B cell (primary cell): ENCODE measurements at regions not wholly inside any gene's neighbourhood (a gene's known extent, or its start where the extent isn't known, plus 50 kb on each side); places are given as distances from the start of the nearest gene placed in this dataset.

Experiments
- ATAC-seq: fragments of 200-7000 bp; cut with Tn5 transposase; one replicate; pipeline ENCODE4 v1.10.0; 2021; ENCODE audit warnings: low read depth, mild to moderate bottlenecking, moderate number of reproducible peaks, moderate library complexity
- CTCF ChIA-PET: fragments of 350-600 bp; sonication (Branson Sonifier 250); formaldehyde crosslinking; loops from one replicate; lab custom pipeline; 2021; ENCODE audit warnings: antibody characterized with exemption, inconsistent platforms; lab: Charles Lee
- POLR2A ChIA-PET: fragments of 350-600 bp; sonication (Branson Sonifier 250); formaldehyde crosslinking; loops from one replicate; lab custom pipeline; 2021; ENCODE audit warnings: antibody characterized with exemption; lab: Charles Lee
- DNase-seq: peaks from one replicate; pipeline ENCODE4 v3.0.0; 2013
- H2AFZ ChIP-seq: 2 replicates; pipeline ENCODE4 v1.6.1; 2012; ENCODE audit warnings: mild to moderate bottlenecking, low read depth, low read length; ENCODE audit not compliant: insufficient read depth, poor library complexity, severe bottlenecking
- H3K27ac ChIP-seq, 2 donors: 1 replicate in 1 of 2; 2 replicates in 1 of 2; pipeline ENCODE4 v1.5.1; 2012 to 2013; ENCODE audit warnings: low read length in 2 of 2, mild to moderate bottlenecking in 2 of 2, moderate library complexity in 1 of 2
- H3K27me3 ChIP-seq, 4 experiments: fragments of 200-600 bp in 1 of 4; sonication (generic) in 1 of 4; replicated peaks in 1 of 4; 1 replicate in 2 of 4; 2 replicates in 2 of 4; pipeline versions ENCODE4 v1.6.1 to v1.7.0; 2013 to 2016; ENCODE audit warnings: low read length in 3 of 4, mild to moderate bottlenecking in 2 of 4, mixed read lengths in 1 of 4, moderate library complexity in 1 of 4; ENCODE audit not compliant: insufficient read depth in 4 of 4, control insufficient read depth in 3 of 4; ENCODE audit errors: control extremely low read depth in 1 of 4
- H3K36me3 ChIP-seq, 2 experiments: replicated peaks in 1 of 2; 1 replicate in 1 of 2; 2 replicates in 1 of 2; pipeline versions ENCODE4 v1.6.1 to v1.7.1; 2013; ENCODE audit warnings: low read length in 1 of 2; ENCODE audit not compliant: insufficient read depth in 2 of 2, control insufficient read depth in 1 of 2; ENCODE audit errors: control extremely low read depth in 1 of 2, extremely low read depth in 1 of 2
- H3K4me1 ChIP-seq, 2 donors: fragments of 200-600 bp in 1 of 2; sonication (generic) in 1 of 2; 1 replicate in 1 of 2; 2 replicates in 1 of 2; pipeline versions ENCODE4 v1.5.1 to v1.6.1; 2013 to 2017; ENCODE audit warnings: low read length in 2 of 2; ENCODE audit not compliant: control insufficient read depth in 2 of 2, insufficient read depth in 2 of 2
- H3K4me2 ChIP-seq: replicated peaks from 2 replicates; pipeline ENCODE3; 2012; ENCODE audit warnings: mild to moderate bottlenecking, low read depth, low read length; ENCODE audit not compliant: poor library complexity, severe bottlenecking
- H3K4me3 ChIP-seq, 5 experiments: fragments of 200-600 bp in 1 of 5; sonication (generic) in 1 of 5; 1 replicate in 3 of 5; 2 replicates in 2 of 5; pipeline versions ENCODE4 v1.5.1 to v1.7.0; 2011 to 2016; ENCODE audit warnings: low read length in 4 of 5, mild to moderate bottlenecking in 4 of 5, low read depth in 2 of 5, control low read depth in 1 of 5, moderate library complexity in 1 of 5; ENCODE audit not compliant: insufficient read depth in 1 of 5; ENCODE audit errors: control extremely low read depth in 1 of 5, extremely low read depth in 1 of 5
- H3K79me2 ChIP-seq: fragments of 200-600 bp; sonication (generic); one replicate; pipeline ENCODE4 v1.6.0; 2016; ENCODE audit warnings: low read length; ENCODE audit not compliant: control insufficient read depth, insufficient read depth
- H3K9ac ChIP-seq: fragments of 200-600 bp; sonication (generic); 2 replicates; pipeline ENCODE4 v1.6.1; 2017; ENCODE audit warnings: mild to moderate bottlenecking, low read length, moderate library complexity
- H3K9me3 ChIP-seq, 3 donors: one replicate each; pipeline versions ENCODE4 v1.6.1 to v1.7.1; 2013; ENCODE audit warnings: low read length in 2 of 3; ENCODE audit not compliant: control insufficient read depth in 2 of 3, insufficient read depth in 1 of 3; ENCODE audit errors: control extremely low read depth in 1 of 3
- H4K20me1 ChIP-seq: 2 replicates; pipeline ENCODE4 v1.6.0; 2012; ENCODE audit warnings: mild to moderate bottlenecking, low read length; ENCODE audit not compliant: insufficient read depth, control insufficient read depth, poor library complexity, severe bottlenecking
- H3K27ac Mint-ChIP-seq: one replicate; pipeline ENCODE4 v1.8.0; 2021; ENCODE audit warnings: mixed read lengths
- H3K27me3 Mint-ChIP-seq: one replicate; pipeline ENCODE4 v1.8.0; 2021; ENCODE audit warnings: mixed read lengths
- H3K4me1 Mint-ChIP-seq: one replicate; pipeline ENCODE4 v1.8.0; 2021; ENCODE audit warnings: mixed read lengths
- H3K4me3 Mint-ChIP-seq: one replicate; pipeline ENCODE4 v1.8.0; 2021; ENCODE audit warnings: mixed read lengths
- H3K9me3 Mint-ChIP-seq: one replicate; pipeline ENCODE4 v1.8.0; 2022; ENCODE audit warnings: mixed read lengths; ENCODE audit not compliant: insufficient read depth
- EZH2 ChIP-seq: IDR thresholded peaks from 2 replicates; pipeline ENCODE4 v1.6.1; 2012; ENCODE audit warnings: borderline replicate concordance, low read depth, mild to moderate bottlenecking, moderate library complexity, low read length; ENCODE audit not compliant: insufficient read depth, poor library complexity, severe bottlenecking
- WGBS: methylation state at CpG from one replicate; pipeline ENCODE4 v1.1.5; 2013; ENCODE audit warnings: missing lambda C conversion rate; ENCODE audit not compliant: insufficient coverage; 5-methylcytosine and 5-hydroxymethylcytosine counted together
- intact Hi-C: fragments of 100-400 bp; cut with micrococcal nuclease; formaldehyde crosslinking; loops from one replicate; pipeline ENCODE4 v1.10.0; 2022
- TF ChIP-seq, protein P1 (sequence below): fragments of 200-600 bp; IDR thresholded peaks from one replicate; pipeline ENCODE4 v1.8.0; 2022; ENCODE audit warnings: antibody characterized with exemption, mild to moderate bottlenecking

DNA sequence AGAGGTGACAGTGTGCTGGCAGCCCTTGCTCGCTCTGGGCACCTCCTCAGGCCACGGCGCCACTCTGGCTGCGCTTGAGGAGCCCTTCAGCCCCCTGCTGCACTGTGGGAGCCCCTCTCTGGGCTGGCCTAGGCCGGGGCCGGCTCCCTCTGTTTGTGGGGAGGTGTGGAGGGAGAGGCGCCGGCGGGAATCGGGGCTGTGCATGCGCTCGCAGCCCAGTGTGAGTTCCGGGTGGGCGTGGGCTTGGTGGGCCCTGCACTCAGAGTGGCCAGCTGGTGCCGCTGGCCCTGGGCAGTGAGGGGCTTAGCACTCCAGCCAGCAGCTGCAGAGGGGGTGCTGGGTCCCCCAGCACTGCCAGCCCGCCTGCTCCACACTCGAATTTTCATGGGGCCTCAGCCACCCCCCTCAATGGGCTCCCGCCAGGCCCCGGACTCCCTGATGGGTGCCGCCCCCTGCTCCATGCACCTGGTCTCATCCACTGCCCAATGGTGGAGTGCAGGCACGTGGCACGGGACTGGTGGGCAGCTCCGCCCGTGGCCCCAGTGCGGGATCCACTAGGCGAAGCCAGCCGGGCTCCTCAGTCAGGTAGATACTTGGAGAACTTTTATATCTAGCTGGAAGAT is 96.7 kb upstream of the BET1 start:
- no peaks in the 10 kb centered on the region for H4K20me1 ChIP-seq
- CTCF ChIA-PET: interaction anchor here (3.0 kb wide), 1 partner anchor 14 kb away, joined by 8 read pairs; no protein-coding TSS in a partner anchor
- Mint-ChIP-seq H3K4me1 (no peaks in the 10 kb centered on the region), H3K9me3 (peaks cover 2% of the 10 kb centered on the region), H3K4me3 (no peak overlapping the region), H3K27ac (no peak overlapping the region), H3K27me3 (peaks cover 3% of the 10 kb centered on the region)
- H3K27ac ChIP-seq: no peak overlapping the region
- H3K9ac ChIP-seq: no peak overlapping the region
- DNase-seq: no peak
- TF ChIP-seq, protein P1, sequence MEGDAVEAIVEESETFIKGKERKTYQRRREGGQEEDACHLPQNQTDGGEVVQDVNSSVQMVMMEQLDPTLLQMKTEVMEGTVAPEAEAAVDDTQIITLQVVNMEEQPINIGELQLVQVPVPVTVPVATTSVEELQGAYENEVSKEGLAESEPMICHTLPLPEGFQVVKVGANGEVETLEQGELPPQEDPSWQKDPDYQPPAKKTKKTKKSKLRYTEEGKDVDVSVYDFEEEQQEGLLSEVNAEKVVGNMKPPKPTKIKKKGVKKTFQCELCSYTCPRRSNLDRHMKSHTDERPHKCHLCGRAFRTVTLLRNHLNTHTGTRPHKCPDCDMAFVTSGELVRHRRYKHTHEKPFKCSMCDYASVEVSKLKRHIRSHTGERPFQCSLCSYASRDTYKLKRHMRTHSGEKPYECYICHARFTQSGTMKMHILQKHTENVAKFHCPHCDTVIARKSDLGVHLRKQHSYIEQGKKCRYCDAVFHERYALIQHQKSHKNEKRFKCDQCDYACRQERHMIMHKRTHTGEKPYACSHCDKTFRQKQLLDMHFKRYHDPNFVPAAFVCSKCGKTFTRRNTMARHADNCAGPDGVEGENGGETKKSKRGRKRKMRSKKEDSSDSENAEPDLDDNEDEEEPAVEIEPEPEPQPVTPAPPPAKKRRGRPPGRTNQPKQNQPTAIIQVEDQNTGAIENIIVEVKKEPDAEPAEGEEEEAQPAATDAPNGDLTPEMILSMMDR: no peak
- no peak for TF ChIP-seq EZH2
- H3K4me3 ChIP-seq: no peak overlapping the region
- H3K27me3 ChIP-seq: peaks cover 0 to 4% (median 0%) of the 10 kb centered on the region in 4 experiments
- no peak overlapping the region for H2AFZ ChIP-seq
- H3K36me3 ChIP-seq: no peaks in the 10 kb centered on the region
- H3K9me3 ChIP-seq: peaks cover 0 to 11% (median 0%) of the 10 kb centered on the region in 3 donors
- POLR2A ChIA-PET: no interaction called here
- ATAC-seq: no peak
- no peaks in the 10 kb centered on the region for H3K79me2 ChIP-seq
- 92% methylated on average over 21 of the region's 27 CpGs for WGBS
- no peak overlapping the region for H3K4me2 ChIP-seq
- intact Hi-C loops: no loop called here
- H3K4me1 ChIP-seq: no peaks in the 10 kb centered on the region

- Histone ChIP-seq H3K27ac (no peak overlapping the region), H3K4me2 (no peak overlapping the region), H3K79me2 (no peaks in the 10 kb centered on the region), H3K4me1 (no peaks in the 10 kb centered on the region), H3K9me3 (peaks cover 0 to 11% (median 0%) of the 10 kb centered on the region in 3 donors), H3K4me3 (no peak overlapping the region), H3K27me3 (peaks cover 0 to 4% (median 0%) of the 10 kb centered on the region in 4 experiments), H3K9ac (no peak overlapping the region), H4K20me1 (no peaks in the 10 kb centered on the region), H3K36me3 (no peaks in the 10 kb centered on the region), H2AFZ (no peak overlapping the region)
- Mint-ChIP-seq H3K27me3 (no peaks in the 10 kb centered on the region), H3K4me3 (no peak overlapping the region), H3K4me1 (no peaks in the 10 kb centered on the region), H3K9me3 (peaks cover 2% of the 10 kb centered on the region), H3K27ac (no peak overlapping the region)
- no peak for DNase-seq
- TF ChIP-seq, protein P1: no peak
- no peak for TF ChIP-seq EZH2
- intact Hi-C loops: no loop called here
- ATAC-seq: no peak
- ChIA-PET CTCF (no interaction called here), POLR2A (no interaction called here)
- no CpG with 5 or more reads among the region's 1 CpG for WGBS
Observed at GRCh38 chr7:94104301-94104700, 100.1 kb upstream of the BET1 start.
